ENCODE measurements at regions not wholly inside any gene's neighbourhood (a gene's known extent, or its start where the extent isn't known, plus 50 kb on each side); places are given as distances from the start of the nearest gene placed in this dataset.

- TF ChIP-seq GATA3 (IDR thresholded peaks at IDR 0.05; ENCODE audit: low read depth, low read length) (no peak), GATA2 (IDR thresholded peaks at IDR 0.05; ENCODE audit: low read depth, low read length) (no peak)
Observed at GRCh38 chr6:86871681-86872080, 65.6 kb upstream of the HTR1E start.

- TF ChIP-seq GATA2 (IDR thresholded peaks at IDR 0.05; ENCODE audit: low read depth, low read length) = no peak
- TF ChIP-seq GATA3 (IDR thresholded peaks at IDR 0.05; ENCODE audit: low read depth, low read length) = no peak
Observed at GRCh38 chr6:86869500-86869899, 67.8 kb upstream of the HTR1E start.

GRCh38 chr6:86859513-86859912, 77.8 kb upstream of the HTR1E start:
- TF ChIP-seq GATA3 (IDR thresholded peaks at IDR 0.05; ENCODE audit: low read depth, low read length) = no peak
- TF ChIP-seq GATA2 (IDR thresholded peaks at IDR 0.05; ENCODE audit: low read depth, low read length) = no peak

GRCh38 chr6:86858970-86859369, 78.4 kb upstream of the HTR1E start:
- TF ChIP-seq GATA3 (IDR thresholded peaks at IDR 0.05; ENCODE audit: low read depth, low read length) = no peak
- no peak for TF ChIP-seq GATA2 (IDR thresholded peaks at IDR 0.05; ENCODE audit: low read depth, low read length)

GRCh38 chr6:86857783-86858182, 79.5 kb upstream of the HTR1E start:
- TF ChIP-seq GATA2 (IDR thresholded peaks at IDR 0.05; ENCODE audit: low read depth, low read length) (no peak), GATA3 (IDR thresholded peaks at IDR 0.05; ENCODE audit: low read depth, low read length) (no peak)

GRCh38 chr6:86856937-86857563, 80.3 kb upstream of the HTR1E start:
- peak; percentile 50; the same call in 1 of the 2 replicates for TF ChIP-seq GATA2 (IDR thresholded peaks at IDR 0.05; ENCODE audit: low read depth, low read length)
- TF ChIP-seq GATA3 (IDR thresholded peaks at IDR 0.05; ENCODE audit: low read depth, low read length) = peak; percentile 86

GRCh38 chr6:86856379-86856778, 80.9 kb upstream of the HTR1E start:
- TF ChIP-seq GATA3 (IDR thresholded peaks at IDR 0.05; ENCODE audit: low read depth, low read length) (no peak), GATA2 (IDR thresholded peaks at IDR 0.05; ENCODE audit: low read depth, low read length) (no peak)

GRCh38 chr6:86848986-86849385, 88.3 kb upstream of the HTR1E start:
- TF ChIP-seq GATA2 (IDR thresholded peaks at IDR 0.05; ENCODE audit: low read depth, low read length) = no peak
- TF ChIP-seq GATA3 (IDR thresholded peaks at IDR 0.05; ENCODE audit: low read depth, low read length) = no peak

- no peak for TF ChIP-seq GATA3 (IDR thresholded peaks at IDR 0.05; ENCODE audit: low read depth, low read length)
Observed at GRCh38 chr6:86832686-86833085, 104.6 kb upstream of the HTR1E start.

GRCh38 chr6:86825436-86825835, 111.9 kb upstream of the HTR1E start:
- TF ChIP-seq GATA2 (IDR thresholded peaks at IDR 0.05; ENCODE audit: low read depth, low read length) (no peak), GATA3 (IDR thresholded peaks at IDR 0.05; ENCODE audit: low read depth, low read length) (no peak)

- no peak for TF ChIP-seq GATA2 (IDR thresholded peaks at IDR 0.05; ENCODE audit: low read depth, low read length)
- no peak for TF ChIP-seq GATA3 (IDR thresholded peaks at IDR 0.05; ENCODE audit: low read depth, low read length)
Observed at GRCh38 chr6:86822747-86823146, 114.6 kb upstream of the HTR1E start.

- TF ChIP-seq GATA2 (IDR thresholded peaks at IDR 0.05; ENCODE audit: low read depth, low read length) (no peak), GATA3 (IDR thresholded peaks at IDR 0.05; ENCODE audit: low read depth, low read length) (no peak)
Observed at GRCh38 chr6:86820750-86821149, 116.6 kb upstream of the HTR1E start.

- no peak for TF ChIP-seq GATA2 (IDR thresholded peaks at IDR 0.05; ENCODE audit: low read depth, low read length)
- no peak for TF ChIP-seq GATA3 (IDR thresholded peaks at IDR 0.05; ENCODE audit: low read depth, low read length)
Observed at GRCh38 chr6:86793649-86794048, 143.7 kb upstream of the HTR1E start.

- no peak for TF ChIP-seq GATA3 (IDR thresholded peaks at IDR 0.05; ENCODE audit: low read depth, low read length)
- no peak for TF ChIP-seq GATA2 (IDR thresholded peaks at IDR 0.05; ENCODE audit: low read depth, low read length)
Observed at GRCh38 chr6:86791476-86791875, 145.9 kb upstream of the HTR1E start.

- TF ChIP-seq GATA3 (IDR thresholded peaks at IDR 0.05; ENCODE audit: low read depth, low read length) = no peak
- no peak for TF ChIP-seq GATA2 (IDR thresholded peaks at IDR 0.05; ENCODE audit: low read depth, low read length)
Observed at GRCh38 chr6:86789779-86790411, 147.4 kb upstream of the HTR1E start.

Measured in SH-SY5Y (cell line).